D721Med (cell line): ENCODE measurements at regions not wholly inside any gene's neighbourhood (a gene's known extent, or its start where the extent isn't known, plus 50 kb on each side); places are given as distances from the start of the nearest gene placed in this dataset.

Experiments
- DNase-seq: peaks from one replicate; pipeline ENCODE4 v3.0.0; 2011; ENCODE audit warnings: low spot score; ENCODE audit not compliant: insufficient read length
- FAIRE-seq: peaks from 2 replicates; lab custom pipeline; 2011; peaks lifted over from hg19 to GRCh38; lab: Jason Lieb, UNC
- CTCF ChIP-seq: IDR thresholded peaks from 2 replicates; pipeline ENCODE4 v1.5.1; 2012; ENCODE audit warnings: mild to moderate bottlenecking, control low read depth; ENCODE audit not compliant: insufficient read depth; ENCODE audit errors: missing control alignments

GRCh38 chr6:167533851-167534250 is 209.0 kb downstream of the TTLL2 start:
- no peak for TF ChIP-seq CTCF
- DNase-seq, result no peak
- no peak for FAIRE-seq

GRCh38 chr6:167537816-167538215 is 212.9 kb downstream of the TTLL2 start:
- no peak for DNase-seq
- no peak for TF ChIP-seq CTCF
- FAIRE-seq, result no peak

GRCh38 chr6:167538746-167539145 is 213.9 kb downstream of the TTLL2 start:
- no peak for TF ChIP-seq CTCF
- no peak for FAIRE-seq
- DNase-seq, result no peak

- no peak for TF ChIP-seq CTCF
- FAIRE-seq (no peak), DNase-seq (no peak)
Measured at GRCh38 chr6:167540796-167541195, 215.9 kb downstream of the TTLL2 start.

- no peak for TF ChIP-seq CTCF
- FAIRE-seq (no peak), DNase-seq (no peak)
Measured at GRCh38 chr6:167541544-167541943, 216.7 kb downstream of the TTLL2 start.

GRCh38 chr6:167543602-167544497 is 219.0 kb downstream of the TTLL2 start:
- DNase-seq (no peak), FAIRE-seq (no peak)
- no peak for TF ChIP-seq CTCF
